C4-2B (cell line): ENCODE measurements at regions not wholly inside any gene's neighbourhood (a gene's known extent, or its start where the extent isn't known, plus 50 kb on each side); places are given as distances from the start of the nearest gene placed in this dataset.

ENCODE experiments used
- CTCF ChIP-seq: fragments of 450-650 bp; conservative IDR thresholded peaks from 2 replicates; pipeline ENCODE4 v1.5.1; 2017; ENCODE audit warnings: mild to moderate bottlenecking
- ZFX ChIP-seq: fragments of 450-650 bp; IDR thresholded peaks from 2 replicates; pipeline ENCODE4 v1.6.1; 2017

- TF ChIP-seq CTCF = no peak
- no peak for TF ChIP-seq ZFX
These were observed 401.9 kb downstream of the QKI start for GRCh38 chr6:163816441-163816840.
